CD14-positive monocyte (primary cell): ENCODE measurements at regions not wholly inside any gene's neighbourhood (a gene's known extent, or its start where the extent isn't known, plus 50 kb on each side); places are given as distances from the start of the nearest gene placed in this dataset.

ENCODE experiments used
- DNase-seq, 3 donors: peaks; one replicate each; pipeline ENCODE4 v3.0.0-alpha.2; 2011 to 2022
- H2AFZ ChIP-seq: 2 replicates; pipeline ENCODE4 v1.6.0; 2012; ENCODE audit warnings: mild to moderate bottlenecking, low read depth, low read length, inconsistent platforms; ENCODE audit not compliant: insufficient read depth, poor library complexity, severe bottlenecking
- H3K27ac ChIP-seq, 2 donors: 1 replicate in 1 of 2; 2 replicates in 1 of 2; pipeline ENCODE4 v1.5.1; 2012 to 2013; ENCODE audit warnings: low read length in 2 of 2, control low read depth in 1 of 2, inconsistent platforms in 1 of 2, low read depth in 1 of 2, mild to moderate bottlenecking in 1 of 2
- H3K27me3 ChIP-seq, 2 donors: one replicate each; pipeline versions ENCODE4 v1.6.0 to v1.6.1; 2011 to 2013; ENCODE audit warnings: low read length in 2 of 2; ENCODE audit not compliant: control insufficient read depth in 2 of 2, insufficient read depth in 2 of 2
- H3K36me3 ChIP-seq, 2 donors: replicated peaks in 1 of 2; 1 replicate in 1 of 2; 2 replicates in 1 of 2; pipeline versions ENCODE4 v1.5.1 to v1.6.1; 2012 to 2013; ENCODE audit warnings: low read length in 2 of 2, control low read depth in 1 of 2, inconsistent platforms in 1 of 2, mild to moderate bottlenecking in 1 of 2; ENCODE audit not compliant: insufficient read depth in 2 of 2, control insufficient read depth in 1 of 2
- H3K4me1 ChIP-seq, 2 donors: 1 replicate in 1 of 2; 2 replicates in 1 of 2; pipeline versions ENCODE4 v1.5.1 to v1.6.1; 2012 to 2013; ENCODE audit warnings: low read length in 2 of 2, control low read depth in 1 of 2, inconsistent platforms in 1 of 2, mild to moderate bottlenecking in 1 of 2, moderate library complexity in 1 of 2; ENCODE audit not compliant: insufficient read depth in 2 of 2, control insufficient read depth in 1 of 2
- H3K4me2 ChIP-seq: replicated peaks from 2 replicates; pipeline ENCODE3; 2012; ENCODE audit warnings: low read length, moderate library complexity, mild to moderate bottlenecking; ENCODE audit not compliant: poor library complexity, severe bottlenecking; ENCODE audit errors: extremely low read depth
- H3K4me3 ChIP-seq, 3 experiments: fragments of 200-600 bp in 1 of 3; sonication (generic) in 1 of 3; replicated peaks in 1 of 3; 1 replicate in 2 of 3; 2 replicates in 1 of 3; pipeline ENCODE4 v1.5.1; 2011 to 2013; ENCODE audit warnings: low read length in 3 of 3, mild to moderate bottlenecking in 3 of 3, control low read depth in 2 of 3, low read depth in 2 of 3, inconsistent platforms in 1 of 3, moderate library complexity in 1 of 3
- H3K79me2 ChIP-seq: 2 replicates; pipeline ENCODE4 v1.6.0; 2012; ENCODE audit warnings: mild to moderate bottlenecking, control low read depth, inconsistent platforms, low read length, moderate library complexity; ENCODE audit not compliant: insufficient read depth
- H3K9ac ChIP-seq: 2 replicates; pipeline ENCODE4 v1.6.0; 2017; ENCODE audit warnings: low read length, mild to moderate bottlenecking; ENCODE audit not compliant: insufficient read depth, poor library complexity, severe bottlenecking
- H3K9me3 ChIP-seq, 2 donors: replicated peaks in 1 of 2; 1 replicate in 1 of 2; 2 replicates in 1 of 2; pipeline versions ENCODE4 v1.5.1 to v1.6.1; 2012 to 2013; ENCODE audit warnings: low read length in 2 of 2, control low read depth in 1 of 2; ENCODE audit not compliant: control insufficient read depth in 1 of 2, insufficient read depth in 1 of 2
- H4K20me1 ChIP-seq: 2 replicates; pipeline ENCODE4 v1.6.0; 2012; ENCODE audit warnings: mild to moderate bottlenecking, low read length, control low read depth, moderate library complexity; ENCODE audit not compliant: insufficient read depth
- H3K27ac Mint-ChIP-seq, 7 donors: one replicate each; pipeline ENCODE4 v1.8.0; 2020; ENCODE audit warnings: mild to moderate bottlenecking in 7 of 7, mixed read lengths in 7 of 7, moderate library complexity in 6 of 7, inconsistent platforms in 2 of 7
- H3K27me3 Mint-ChIP-seq, 3 donors: one replicate each; pipeline ENCODE4 v1.8.0; 2021 to 2022; ENCODE audit warnings: low read depth in 3 of 3, mild to moderate bottlenecking in 3 of 3, mixed read lengths in 3 of 3, moderate library complexity in 3 of 3, inconsistent platforms in 1 of 3
- H3K36me3 Mint-ChIP-seq, 2 donors: one replicate each; pipeline ENCODE4 v1.8.0; 2020; ENCODE audit warnings: mixed read lengths in 2 of 2, inconsistent platforms in 1 of 2, mild to moderate bottlenecking in 1 of 2
- H3K4me1 Mint-ChIP-seq: one replicate; pipeline ENCODE4 v1.8.0; 2020; ENCODE audit warnings: mild to moderate bottlenecking, mixed read lengths
- H3K4me3 Mint-ChIP-seq, 2 donors: one replicate each; pipeline ENCODE4 v1.8.0; 2020; ENCODE audit warnings: mild to moderate bottlenecking in 2 of 2, mixed read lengths in 2 of 2, moderate library complexity in 1 of 2
- H3K9me3 Mint-ChIP-seq, 7 donors: one replicate each; pipeline ENCODE4 v1.8.0; 2020 to 2022; ENCODE audit warnings: mixed read lengths in 7 of 7, mild to moderate bottlenecking in 6 of 7, moderate library complexity in 6 of 7, inconsistent platforms in 2 of 7
- CTCF ChIP-seq: fragments of 200-600 bp; IDR thresholded peaks from one replicate; pipeline ENCODE4 v1.8.0; 2022; ENCODE audit warnings: antibody characterized with exemption, mild to moderate bottlenecking
- WGBS: methylation state at CpG from one replicate; pipeline ENCODE4 v1.1.5; 2013; ENCODE audit warnings: missing lambda C conversion rate; ENCODE audit not compliant: insufficient coverage; 5-methylcytosine and 5-hydroxymethylcytosine counted together
- intact Hi-C, 2 donors: fragments of 100-400 bp; cut with micrococcal nuclease; formaldehyde crosslinking; loops; one replicate each; pipeline versions ENCODE4 v1.15.0 to v1.15.1; 2023

GRCh38 chr9:32067261-32067660 is 317.2 kb upstream of the ACO1 start:
- Histone ChIP-seq H3K4me2 (no peak overlapping the region), H3K27me3 (no peaks in the 10 kb centered on the region), H2AFZ (no peak overlapping the region), H4K20me1 (no peaks in the 10 kb centered on the region), H3K27ac (no peak overlapping the region), H3K9me3 (peaks cover 0 to 2% of the 10 kb centered on the region in 2 donors), H3K36me3 (no peaks in the 10 kb centered on the region), H3K79me2 (no peaks in the 10 kb centered on the region), H3K4me3 (no peak overlapping the region), H3K4me1 (no peaks in the 10 kb centered on the region), H3K9ac (no peak overlapping the region)
- intact Hi-C loops: no loop called here
- DNase-seq: no peak
- TF ChIP-seq CTCF: no peak
- Mint-ChIP-seq H3K4me1 (no peaks in the 10 kb centered on the region), H3K4me3 (no peak overlapping the region), H3K9me3 (peaks cover 0 to 5% (median under 1%) of the 10 kb centered on the region in 7 donors), H3K27ac (no peak overlapping the region), H3K27me3 (peaks cover 2 to 4% (median 3%) of the 10 kb centered on the region in 3 donors), H3K36me3 (no peaks in the 10 kb centered on the region)
- no CpG with 5 or more reads among the region's 1 CpG for WGBS

GRCh38 chr9:32069169-32069813 is 315.2 kb upstream of the ACO1 start:
- no peak for DNase-seq

More at GRCh38 chr9:32069169-32069813, 315.2 kb upstream of the ACO1 start:
- no peak overlapping the region for H3K9ac ChIP-seq
- Mint-ChIP-seq H3K4me3 (no peak overlapping the region), H3K4me1 (no peaks in the 10 kb centered on the region), H3K9me3 (peaks cover 0 to 3% (median 0%) of the 10 kb centered on the region in 7 donors), H3K27me3 (peaks cover 1 to 4% (median 2%) of the 10 kb centered on the region in 3 donors), H3K27ac (no peak overlapping the region), H3K36me3 (no peaks in the 10 kb centered on the region)
- H3K9me3 ChIP-seq: no peaks in the 10 kb centered on the region
- H3K79me2 ChIP-seq: no peaks in the 10 kb centered on the region
- WGBS: 79% methylated on average over 6 of the region's 9 CpGs
- no peaks in the 10 kb centered on the region for H3K4me1 ChIP-seq
- no peak overlapping the region for H3K4me2 ChIP-seq
- no peaks in the 10 kb centered on the region for H4K20me1 ChIP-seq
- no peak overlapping the region for H3K4me3 ChIP-seq
- H3K36me3 ChIP-seq: no peaks in the 10 kb centered on the region
- no peak for TF ChIP-seq CTCF
- H3K27ac ChIP-seq: no peak overlapping the region
- intact Hi-C loops: no loop called here
- H3K27me3 ChIP-seq: no peaks in the 10 kb centered on the region
- H2AFZ ChIP-seq: no peak overlapping the region
